HFFc6 (cell line): ENCODE measurements at regions not wholly inside any gene's neighbourhood (a gene's known extent, or its start where the extent isn't known, plus 50 kb on each side); places are given as distances from the start of the nearest gene placed in this dataset.

Experiments
- DNase-seq: peaks from one replicate; pipeline ENCODE4 v3.0.0-alpha.2; 2018
- H3K27ac Mint-ChIP-seq: 2 replicates; pipeline ENCODE4 v1.8.0; 2020; ENCODE audit warnings: mild to moderate bottlenecking, mixed read lengths
- H3K27me3 Mint-ChIP-seq: 2 replicates; pipeline ENCODE4 v1.8.0; 2021; ENCODE audit warnings: mild to moderate bottlenecking, moderate library complexity, mixed read lengths; ENCODE audit not compliant: insufficient read depth
- H3K36me3 Mint-ChIP-seq: 2 replicates; pipeline ENCODE4 v1.8.0; 2021; ENCODE audit warnings: low read depth, mixed read lengths
- H3K4me1 Mint-ChIP-seq: 2 replicates; pipeline ENCODE4 v1.8.0; 2020; ENCODE audit warnings: low read depth, mixed read lengths
- H3K4me3 Mint-ChIP-seq: 2 replicates; pipeline ENCODE4 v1.8.0; 2020; ENCODE audit warnings: mild to moderate bottlenecking, moderate library complexity, mixed read lengths
- H3K9me3 Mint-ChIP-seq: 2 replicates; pipeline ENCODE4 v1.8.0; 2020; ENCODE audit warnings: mild to moderate bottlenecking, mixed read lengths
- TF ChIP-seq, protein P1 (sequence below): fragments of 200-600 bp; sonication (generic); IDR thresholded peaks from 2 replicates; pipeline ENCODE4 v1.5.0; 2021; ENCODE audit warnings: antibody characterized with exemption, mild to moderate bottlenecking

DNA sequence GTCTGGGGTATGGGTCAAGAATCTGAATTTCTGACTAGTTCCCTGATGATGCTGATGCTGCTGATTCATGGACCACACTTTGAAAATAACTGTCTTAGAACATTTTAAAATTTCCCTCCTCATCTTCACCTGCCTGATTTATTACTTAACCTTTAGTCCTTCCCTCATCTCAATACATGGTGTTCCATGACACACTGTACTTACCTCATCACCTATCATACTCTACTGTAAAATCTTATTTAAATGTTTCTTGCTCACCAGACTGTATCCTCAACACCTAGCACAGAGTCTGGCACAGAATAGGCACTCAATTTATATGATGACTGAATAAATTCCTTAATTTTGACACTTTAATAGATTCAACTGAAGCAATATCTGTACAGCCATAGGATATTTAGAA lies 95.7 kb downstream of the FAM161A start:
- H3K4me1 Mint-ChIP-seq: peaks cover 31% of the 10 kb centered on the region
- H3K27me3 Mint-ChIP-seq: no peaks in the 10 kb centered on the region
- no peak for DNase-seq
- no peak overlapping the region for H3K27ac Mint-ChIP-seq
- no peaks in the 10 kb centered on the region for H3K36me3 Mint-ChIP-seq
- TF ChIP-seq, protein P1, sequence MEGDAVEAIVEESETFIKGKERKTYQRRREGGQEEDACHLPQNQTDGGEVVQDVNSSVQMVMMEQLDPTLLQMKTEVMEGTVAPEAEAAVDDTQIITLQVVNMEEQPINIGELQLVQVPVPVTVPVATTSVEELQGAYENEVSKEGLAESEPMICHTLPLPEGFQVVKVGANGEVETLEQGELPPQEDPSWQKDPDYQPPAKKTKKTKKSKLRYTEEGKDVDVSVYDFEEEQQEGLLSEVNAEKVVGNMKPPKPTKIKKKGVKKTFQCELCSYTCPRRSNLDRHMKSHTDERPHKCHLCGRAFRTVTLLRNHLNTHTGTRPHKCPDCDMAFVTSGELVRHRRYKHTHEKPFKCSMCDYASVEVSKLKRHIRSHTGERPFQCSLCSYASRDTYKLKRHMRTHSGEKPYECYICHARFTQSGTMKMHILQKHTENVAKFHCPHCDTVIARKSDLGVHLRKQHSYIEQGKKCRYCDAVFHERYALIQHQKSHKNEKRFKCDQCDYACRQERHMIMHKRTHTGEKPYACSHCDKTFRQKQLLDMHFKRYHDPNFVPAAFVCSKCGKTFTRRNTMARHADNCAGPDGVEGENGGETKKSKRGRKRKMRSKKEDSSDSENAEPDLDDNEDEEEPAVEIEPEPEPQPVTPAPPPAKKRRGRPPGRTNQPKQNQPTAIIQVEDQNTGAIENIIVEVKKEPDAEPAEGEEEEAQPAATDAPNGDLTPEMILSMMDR: no peak
- no peak overlapping the region for H3K4me3 Mint-ChIP-seq
- peaks cover 5% of the 10 kb centered on the region; the same call in 1 of the 2 replicates for H3K9me3 Mint-ChIP-seq

DNA sequence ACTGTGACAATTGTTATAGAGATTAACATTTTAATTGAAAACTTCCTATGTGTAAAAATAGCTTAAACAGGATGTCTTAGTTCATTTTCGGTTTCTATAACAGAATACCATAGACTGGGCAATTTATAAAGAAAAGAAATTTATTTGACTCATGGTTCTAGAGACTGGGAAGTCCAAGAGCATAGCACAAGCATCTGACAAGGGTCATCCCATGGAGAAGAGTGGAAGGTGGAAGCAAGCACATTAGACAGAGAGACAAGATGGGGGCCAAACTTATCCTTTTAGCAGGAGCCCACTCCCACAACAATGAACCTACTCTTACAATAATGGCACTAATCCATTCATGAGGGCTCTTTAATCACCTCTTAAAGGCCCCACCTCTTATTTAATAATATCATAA lies 100.3 kb downstream of the FAM161A start:
- Mint-ChIP-seq H3K4me3 (no peak overlapping the region), H3K27ac (no peak overlapping the region), H3K27me3 (no peaks in the 10 kb centered on the region), H3K9me3 (peaks cover 5% of the 10 kb centered on the region; the same call in 1 of the 2 replicates), H3K36me3 (no peaks in the 10 kb centered on the region), H3K4me1 (peaks cover 12% of the 10 kb centered on the region)
- DNase-seq: no peak
- TF ChIP-seq, protein P1: no peak

DNA sequence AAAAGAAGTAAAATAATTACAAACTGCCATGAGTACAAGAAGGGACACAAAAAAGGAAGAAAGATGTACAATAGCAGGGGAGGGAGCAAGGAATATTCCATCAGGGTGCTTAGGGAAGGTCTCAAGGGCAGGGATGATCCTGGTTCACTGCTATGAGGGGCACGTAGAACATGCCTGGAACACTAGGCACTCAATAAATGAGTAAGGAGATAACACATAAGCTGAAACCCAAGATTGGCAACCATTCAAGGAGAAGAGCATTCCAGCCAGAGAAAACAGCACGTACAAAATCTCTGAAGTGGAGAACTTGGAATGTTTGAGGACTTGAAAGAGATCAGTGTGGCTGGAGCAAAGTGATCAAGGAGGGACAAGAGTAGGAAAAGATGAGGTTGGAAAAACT lies 103.2 kb downstream of the FAM161A start:
- Mint-ChIP-seq H3K36me3 (no peaks in the 10 kb centered on the region), H3K4me1 (peaks cover 12% of the 10 kb centered on the region), H3K27ac (peak overlapping the region; percentile 25; the same call in 1 of the 2 replicates), H3K27me3 (peaks cover 6% of the 10 kb centered on the region; the same call in 1 of the 2 replicates), H3K9me3 (peaks cover 5% of the 10 kb centered on the region; the same call in 1 of the 2 replicates), H3K4me3 (peak overlapping the region; percentile 6; the same call in 1 of the 2 replicates)
- TF ChIP-seq, protein P1: no peak
- DNase-seq: peak; percentile 58

DNA sequence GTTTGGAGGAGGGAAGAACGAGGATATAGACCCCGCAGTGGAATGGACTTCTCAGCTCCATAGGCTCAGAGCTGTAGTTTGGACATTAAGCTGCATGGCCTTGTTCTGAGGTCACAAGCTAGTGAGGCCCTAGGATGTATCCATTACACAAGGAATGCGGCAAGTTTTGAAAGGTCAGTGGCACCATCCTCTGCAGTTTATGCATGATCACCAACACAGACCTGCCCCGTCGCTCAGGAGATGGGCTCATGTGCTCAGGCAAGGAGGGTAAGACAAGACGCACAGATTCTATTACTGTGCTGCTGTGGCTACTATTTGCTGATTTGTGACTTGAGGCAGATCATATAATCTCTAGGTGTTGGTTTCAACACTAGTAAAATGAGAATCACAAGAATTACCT lies 110.9 kb downstream of the FAM161A start:
- Mint-ChIP-seq H3K27me3 (peaks cover 6% of the 10 kb centered on the region; the same call in 1 of the 2 replicates), H3K4me3 (no peak overlapping the region), H3K4me1 (no peaks in the 10 kb centered on the region), H3K36me3 (no peaks in the 10 kb centered on the region), H3K9me3 (no peaks in the 10 kb centered on the region), H3K27ac (no peak overlapping the region)
- TF ChIP-seq, protein P1: no peak
- no peak for DNase-seq

DNA sequence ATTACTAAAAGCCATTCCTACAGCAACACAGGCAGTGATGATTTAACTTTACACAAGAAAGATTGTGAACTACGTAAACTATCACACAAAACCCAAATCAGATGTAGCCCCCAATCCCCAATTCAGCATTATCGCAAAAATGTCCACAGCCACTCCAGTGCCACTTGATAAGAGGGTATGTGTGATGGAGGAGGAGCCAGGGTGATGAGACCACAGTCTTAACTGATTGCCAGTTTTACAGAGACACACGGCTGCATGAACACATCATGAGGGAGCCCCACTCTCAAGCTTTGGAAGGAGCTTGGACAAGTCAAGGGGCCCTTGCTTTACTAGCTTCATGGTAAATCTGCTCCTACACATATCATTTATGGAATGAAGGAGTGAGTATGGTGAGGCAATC lies 116.0 kb downstream of the FAM161A start:
- H3K4me3 Mint-ChIP-seq: no peak overlapping the region
- no peak overlapping the region for H3K27ac Mint-ChIP-seq
- H3K9me3 Mint-ChIP-seq: no peaks in the 10 kb centered on the region
- H3K4me1 Mint-ChIP-seq: no peaks in the 10 kb centered on the region
- H3K36me3 Mint-ChIP-seq: no peaks in the 10 kb centered on the region
- H3K27me3 Mint-ChIP-seq: peaks cover 12% of the 10 kb centered on the region
- DNase-seq: no peak
- TF ChIP-seq, protein P1: no peak

DNA sequence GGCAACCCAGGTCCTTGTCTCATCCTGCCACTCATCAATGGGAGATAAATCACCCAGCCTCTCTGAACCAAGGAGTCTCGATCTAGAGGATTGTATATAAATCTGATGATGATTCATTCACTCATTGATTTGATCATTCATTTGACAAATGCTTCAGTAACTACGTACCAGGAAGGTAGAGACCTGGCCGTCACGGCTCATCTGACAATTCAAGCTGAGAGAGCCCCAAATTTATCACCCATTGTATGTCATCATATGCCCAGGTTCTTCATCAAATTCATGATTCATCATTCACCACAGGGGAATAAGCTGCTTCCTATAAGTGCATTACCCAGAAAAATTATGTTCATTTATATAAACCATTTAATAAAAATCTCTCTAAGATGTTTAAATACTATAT lies 116.9 kb downstream of the FAM161A start:
- Mint-ChIP-seq H3K27ac (no peak overlapping the region), H3K9me3 (no peaks in the 10 kb centered on the region), H3K4me1 (no peaks in the 10 kb centered on the region), H3K4me3 (no peak overlapping the region), H3K27me3 (peaks cover 12% of the 10 kb centered on the region), H3K36me3 (no peaks in the 10 kb centered on the region)
- no peak for DNase-seq
- TF ChIP-seq, protein P1: no peak
